ENCODE measurements at regions not wholly inside any gene's neighbourhood (a gene's known extent, or its start where the extent isn't known, plus 50 kb on each side); places are given as distances from the start of the nearest gene placed in this dataset.

GRCh38 chr10:44856696-44857095 lies 54.4 kb upstream of the TMEM72 start:
- H3K27me3 ChIP-seq: no peaks in the 10 kb centered on the region
- intact Hi-C loops (cut with DNase I): loop anchor here (5.0 kb wide), 1 partner anchor 454 kb away; no protein-coding TSS in a partner anchor
- no peak overlapping the region for H3K27ac ChIP-seq
- TF ChIP-seq POLR2AphosphoS5 (IDR thresholded peaks at IDR 0.05; ENCODE audit: insufficient read depth in 1 of 2, low read depth in 1 of 2): no peak
- no peak for TF ChIP-seq POLR2A (IDR thresholded peaks at IDR 0.05)
- no peaks in the 10 kb centered on the region for H3K36me3 ChIP-seq
- no peaks in the 10 kb centered on the region for H3K9me3 ChIP-seq
- DNase-seq (ENCODE audit: extremely low spot score in 2 of 2): peak in 1 of 2 donors; percentile 47
- no peak overlapping the region for H3K4me3 ChIP-seq
- H3K4me1 ChIP-seq: peaks cover 9% of the 10 kb centered on the region

DNA sequence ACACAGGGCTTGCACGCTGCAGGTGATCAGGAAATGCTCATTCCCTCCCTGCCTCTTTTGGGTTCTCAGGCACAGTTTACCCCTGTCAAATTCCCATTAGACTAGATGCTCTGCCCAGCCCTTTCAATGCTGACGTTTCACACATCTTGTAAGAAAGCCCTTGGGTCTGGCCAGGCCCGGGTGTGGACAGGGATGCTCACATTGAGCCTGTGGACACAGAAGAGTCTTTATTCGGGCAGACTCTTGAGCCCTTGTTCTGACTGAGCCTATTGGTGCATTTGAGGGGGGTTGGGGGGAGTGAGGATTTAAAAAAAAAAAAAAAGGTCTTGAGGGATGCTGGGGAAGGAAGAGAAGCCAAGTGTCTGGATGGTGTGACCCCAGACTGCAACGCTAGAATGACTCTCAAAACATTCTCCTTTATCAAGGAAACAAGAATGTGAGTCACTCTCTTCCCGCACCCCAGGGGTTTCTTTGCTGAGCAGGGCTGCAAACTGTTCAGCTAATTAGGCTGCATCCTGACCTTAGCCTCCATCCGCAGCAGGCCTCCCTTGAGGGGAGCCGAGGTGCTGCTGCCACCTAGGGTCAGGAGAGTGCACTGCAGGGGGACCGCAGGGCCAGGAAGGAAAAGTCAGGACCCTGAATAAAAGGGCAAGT lies 53.6 kb upstream of the TMEM72 start:
- Histone ChIP-seq H3K4me1 (peaks cover 9% of the 10 kb centered on the region), H3K9me3 (no peaks in the 10 kb centered on the region), H3K27ac (no peak overlapping the region), H3K4me3 (no peak overlapping the region), H3K27me3 (no peaks in the 10 kb centered on the region), H3K36me3 (no peaks in the 10 kb centered on the region)
- DNase-seq (ENCODE audit: extremely low spot score in 2 of 2): peak in 1 of 2 donors; percentile 76
- TF ChIP-seq, protein P1, sequence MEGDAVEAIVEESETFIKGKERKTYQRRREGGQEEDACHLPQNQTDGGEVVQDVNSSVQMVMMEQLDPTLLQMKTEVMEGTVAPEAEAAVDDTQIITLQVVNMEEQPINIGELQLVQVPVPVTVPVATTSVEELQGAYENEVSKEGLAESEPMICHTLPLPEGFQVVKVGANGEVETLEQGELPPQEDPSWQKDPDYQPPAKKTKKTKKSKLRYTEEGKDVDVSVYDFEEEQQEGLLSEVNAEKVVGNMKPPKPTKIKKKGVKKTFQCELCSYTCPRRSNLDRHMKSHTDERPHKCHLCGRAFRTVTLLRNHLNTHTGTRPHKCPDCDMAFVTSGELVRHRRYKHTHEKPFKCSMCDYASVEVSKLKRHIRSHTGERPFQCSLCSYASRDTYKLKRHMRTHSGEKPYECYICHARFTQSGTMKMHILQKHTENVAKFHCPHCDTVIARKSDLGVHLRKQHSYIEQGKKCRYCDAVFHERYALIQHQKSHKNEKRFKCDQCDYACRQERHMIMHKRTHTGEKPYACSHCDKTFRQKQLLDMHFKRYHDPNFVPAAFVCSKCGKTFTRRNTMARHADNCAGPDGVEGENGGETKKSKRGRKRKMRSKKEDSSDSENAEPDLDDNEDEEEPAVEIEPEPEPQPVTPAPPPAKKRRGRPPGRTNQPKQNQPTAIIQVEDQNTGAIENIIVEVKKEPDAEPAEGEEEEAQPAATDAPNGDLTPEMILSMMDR (IDR thresholded peaks at IDR 0.05): peak; percentile 79 to 93 (median 90)
- TF ChIP-seq POLR2AphosphoS5 (IDR thresholded peaks at IDR 0.05; ENCODE audit: insufficient read depth in 1 of 2, low read depth in 1 of 2): peak in 1 of 2 donors; percentile 23
- TF ChIP-seq POLR2A (IDR thresholded peaks at IDR 0.05): no peak
- intact Hi-C loops (cut with DNase I): loop anchor here (5.0 kb wide), 1 partner anchor 455 kb away; no protein-coding TSS in a partner anchor

- TF ChIP-seq, protein P1 (IDR thresholded peaks at IDR 0.05): no peak
- no peak for TF ChIP-seq POLR2AphosphoS5 (IDR thresholded peaks at IDR 0.05; ENCODE audit: insufficient read depth in 1 of 2, low read depth in 1 of 2)
- TF ChIP-seq POLR2A (IDR thresholded peaks at IDR 0.05): no peak
- peak in 1 of 2 donors; percentile 32 for DNase-seq (ENCODE audit: extremely low spot score in 2 of 2)
- Histone ChIP-seq H3K9me3 (no peaks in the 10 kb centered on the region), H3K27ac (no peak overlapping the region), H3K4me1 (peaks cover 12% of the 10 kb centered on the region), H3K27me3 (no peaks in the 10 kb centered on the region), H3K36me3 (no peaks in the 10 kb centered on the region), H3K4me3 (no peak overlapping the region)
- intact Hi-C loops (cut with DNase I): loop anchor here (5.0 kb wide), 1 partner anchor 456 kb away; no protein-coding TSS in a partner anchor
Measured at GRCh38 chr10:44858017-44858371, 53.1 kb upstream of the TMEM72 start.

GRCh38 chr10:44858988-44859387 lies 52.1 kb upstream of the TMEM72 start:
- no peak for TF ChIP-seq POLR2A (IDR thresholded peaks at IDR 0.05)
- TF ChIP-seq POLR2AphosphoS5 (IDR thresholded peaks at IDR 0.05; ENCODE audit: insufficient read depth in 1 of 2, low read depth in 1 of 2): no peak
- TF ChIP-seq, protein P1 (IDR thresholded peaks at IDR 0.05): no peak
- peak in 1 of 2 donors; percentile 49 for DNase-seq (ENCODE audit: extremely low spot score in 2 of 2)
- H3K9me3 ChIP-seq: no peaks in the 10 kb centered on the region
- peaks cover 16% of the 10 kb centered on the region for H3K4me1 ChIP-seq
- no peak overlapping the region for H3K27ac ChIP-seq
- H3K27me3 ChIP-seq: no peaks in the 10 kb centered on the region
- intact Hi-C loops (cut with DNase I): loop anchor here (5.0 kb wide), 1 partner anchor 457 kb away; no protein-coding TSS in a partner anchor
- H3K4me3 ChIP-seq: no peak overlapping the region
- no peaks in the 10 kb centered on the region for H3K36me3 ChIP-seq

DNA sequence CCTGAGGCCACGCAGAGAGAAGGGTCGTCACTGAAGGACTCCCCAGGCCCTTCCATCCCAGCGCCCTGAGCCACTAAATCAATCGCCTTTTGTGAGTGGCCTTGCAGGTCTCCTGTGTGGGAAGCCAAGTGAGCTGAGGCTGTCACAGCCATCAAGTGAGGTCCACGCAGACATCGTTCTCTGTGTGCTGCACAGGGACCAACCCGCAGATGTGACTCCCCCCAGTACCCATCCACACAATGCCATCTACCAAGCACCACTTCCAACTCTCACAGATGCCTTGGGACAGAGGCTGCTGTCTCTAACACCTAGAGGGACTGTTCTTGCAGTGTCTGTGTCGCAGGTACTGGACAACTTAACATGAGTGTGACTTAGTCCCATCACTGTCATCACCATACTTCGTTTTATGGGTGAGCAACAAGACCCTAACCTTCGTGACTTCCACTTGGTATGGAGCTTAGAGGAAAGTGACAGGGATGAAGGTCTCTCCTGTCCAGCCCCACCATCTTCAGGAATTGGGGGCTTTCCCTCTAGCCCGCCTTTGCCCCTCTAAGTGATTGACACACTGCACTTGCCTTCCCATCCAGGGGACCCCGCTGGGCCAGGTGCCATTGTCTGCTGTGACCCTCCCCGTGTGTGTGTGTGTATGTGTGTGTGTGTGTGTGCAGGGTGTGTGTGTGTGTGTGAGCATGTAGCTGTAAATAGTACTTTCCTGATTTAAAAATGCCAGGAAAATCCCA lies 51.4 kb upstream of the TMEM72 start:
- Histone ChIP-seq H3K4me3 (no peak overlapping the region), H3K27ac (no peak overlapping the region), H3K27me3 (no peaks in the 10 kb centered on the region), H3K4me1 (peaks cover 22% of the 10 kb centered on the region), H3K9me3 (no peaks in the 10 kb centered on the region), H3K36me3 (no peaks in the 10 kb centered on the region)
- intact Hi-C loops (cut with DNase I): loop anchor here (5.0 to 10.0 kb wide), 3 partner anchors 457 to 1182 kb away; partner anchors contain the start of gene CXCL12
- TF ChIP-seq, protein P1 (IDR thresholded peaks at IDR 0.05): no peak
- TF ChIP-seq POLR2AphosphoS5 (IDR thresholded peaks at IDR 0.05; ENCODE audit: insufficient read depth in 1 of 2, low read depth in 1 of 2) (no peak), POLR2A (IDR thresholded peaks at IDR 0.05) (no peak)
- DNase-seq (ENCODE audit: extremely low spot score in 2 of 2): peak; percentile 72 to 79

Measured in vagina (tissue), 2 donors.